NT2/D1 (cell line): ENCODE measurements at regions not wholly inside any gene's neighbourhood (a gene's known extent, or its start where the extent isn't known, plus 50 kb on each side); places are given as distances from the start of the nearest gene placed in this dataset.

Experiments
- DNase-seq: peaks from one replicate; pipeline ENCODE4 v3.0.0-alpha.2; 2011; ENCODE audit warnings: low read depth, low spot score
- H3K27me3 ChIP-seq: 2 replicates; pipeline ENCODE4 v1.6.0; 2011; ENCODE audit warnings: mild to moderate bottlenecking; ENCODE audit not compliant: insufficient read length, insufficient read depth
- H3K36me3 ChIP-seq: 2 replicates; pipeline ENCODE4 v1.6.1; 2011; ENCODE audit warnings: mild to moderate bottlenecking, low read length, mixed read lengths; ENCODE audit not compliant: insufficient read depth, insufficient read length
- H3K4me1 ChIP-seq: 2 replicates; pipeline ENCODE4 v1.5.1; 2011; ENCODE audit not compliant: insufficient read depth, insufficient read length
- H3K4me3 ChIP-seq: 2 replicates; pipeline ENCODE4 v1.5.1; 2011; ENCODE audit warnings: low read depth; ENCODE audit not compliant: insufficient read length
- H3K9ac ChIP-seq: 2 replicates; pipeline ENCODE4 v1.6.0; 2011; ENCODE audit warnings: low read depth; ENCODE audit not compliant: insufficient read length
- H3K9me3 ChIP-seq: 2 replicates; pipeline ENCODE4 v1.5.1; 2011; ENCODE audit warnings: mild to moderate bottlenecking, low read length; ENCODE audit not compliant: insufficient read depth
- SUZ12 ChIP-seq: IDR thresholded peaks from 2 replicates; pipeline ENCODE4 v1.6.1; 2011; ENCODE audit not compliant: insufficient read length, insufficient read depth; ENCODE audit errors: extremely low read depth
- YY1 ChIP-seq: IDR thresholded peaks from 2 replicates; pipeline ENCODE4 v1.6.1; 2011; ENCODE audit not compliant: insufficient read length, insufficient read depth
- ZNF274 ChIP-seq: IDR thresholded peaks from 2 replicates; pipeline ENCODE4 v1.6.1; 2011; ENCODE audit warnings: mild to moderate bottlenecking, low read depth, low read length

DNA sequence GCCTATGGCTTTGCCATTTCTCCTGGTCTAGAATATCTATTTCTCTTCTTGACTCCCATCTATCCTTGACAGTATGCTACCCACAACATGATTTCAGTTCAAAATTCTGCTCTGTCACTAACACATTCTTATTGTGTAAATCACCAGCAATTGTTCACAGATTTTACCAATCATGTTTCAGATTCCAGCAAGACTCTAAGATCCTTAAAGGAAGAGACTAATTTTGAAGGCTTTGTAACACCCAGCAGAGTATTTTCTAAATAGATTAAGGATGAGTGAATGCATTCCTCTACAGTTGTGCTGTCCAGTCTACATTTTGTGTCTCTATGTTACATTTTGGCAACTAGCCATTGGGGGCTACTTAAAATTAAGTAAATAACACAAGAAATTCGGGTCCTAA is 921.5 kb downstream of the NLGN4Y start:
- H3K9me3 ChIP-seq = no peaks in the 10 kb centered on the region
- TF ChIP-seq ZNF274 (no peak), YY1 (no peak), SUZ12 (no peak)
- DNase-seq = no peak

GRCh38 chrY:15446861-15447260 is 922.5 kb downstream of the NLGN4Y start:
- no peak for TF ChIP-seq ZNF274
- TF ChIP-seq YY1 = no peak
- DNase-seq = no peak
- no peaks in the 10 kb centered on the region for H3K27me3 ChIP-seq

More for the DNA sequence above, 921.5 kb downstream of the NLGN4Y start:
- no peak overlapping the region for H3K9ac ChIP-seq
- H3K4me3 ChIP-seq = no peak overlapping the region
- H3K36me3 ChIP-seq = no peaks in the 10 kb centered on the region
- no peaks in the 10 kb centered on the region for H3K27me3 ChIP-seq
- no peaks in the 10 kb centered on the region for H3K4me1 ChIP-seq

GRCh38 chrY:15447959-15448358 is 923.6 kb downstream of the NLGN4Y start:
- Histone ChIP-seq H3K36me3 (no peaks in the 10 kb centered on the region), H3K4me3 (no peak overlapping the region), H3K27me3 (no peaks in the 10 kb centered on the region), H3K4me1 (no peaks in the 10 kb centered on the region), H3K9ac (no peak overlapping the region), H3K9me3 (no peaks in the 10 kb centered on the region)
- DNase-seq = no peak
- TF ChIP-seq SUZ12 (no peak), ZNF274 (no peak), YY1 (no peak)

More at GRCh38 chrY:15446861-15447260, 922.5 kb downstream of the NLGN4Y start:
- H3K36me3 ChIP-seq = no peaks in the 10 kb centered on the region
- H3K4me1 ChIP-seq = no peaks in the 10 kb centered on the region
- no peak overlapping the region for H3K4me3 ChIP-seq
- H3K9me3 ChIP-seq = no peaks in the 10 kb centered on the region
- H3K9ac ChIP-seq = no peak overlapping the region

- Histone ChIP-seq H3K4me1 (no peaks in the 10 kb centered on the region), H3K9me3 (no peaks in the 10 kb centered on the region), H3K4me3 (no peak overlapping the region), H3K9ac (no peak overlapping the region), H3K27me3 (no peaks in the 10 kb centered on the region), H3K36me3 (no peaks in the 10 kb centered on the region)
- DNase-seq = no peak
- TF ChIP-seq YY1 (no peak), SUZ12 (no peak), ZNF274 (no peak)
Measured at GRCh38 chrY:15455133-15455937, 931.0 kb downstream of the NLGN4Y start.

DNA sequence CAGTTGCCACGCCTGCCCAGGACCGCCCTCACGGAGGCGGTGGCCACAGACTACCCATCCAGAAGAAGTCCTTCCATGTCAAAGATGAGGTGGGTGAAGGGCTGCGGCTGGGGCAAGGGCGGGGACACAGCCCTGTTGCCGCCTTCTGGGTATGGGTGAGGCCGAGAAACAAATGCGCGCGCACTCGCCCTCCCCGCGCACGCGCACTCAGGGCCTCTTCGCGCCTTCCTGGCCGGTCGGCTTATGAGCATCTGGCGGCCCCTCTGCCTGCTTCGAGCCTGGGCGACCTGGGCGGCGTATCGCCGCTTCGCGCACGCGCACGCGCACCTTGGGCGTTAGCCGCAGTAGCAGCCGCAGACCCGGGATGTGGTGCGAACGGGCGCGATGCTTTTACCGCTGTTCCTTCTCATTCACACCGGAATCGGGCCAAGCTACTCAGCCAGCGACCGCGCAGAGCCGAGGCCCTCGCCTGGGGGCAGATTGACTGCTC is 931.7 kb downstream of the NLGN4Y start:
- TF ChIP-seq YY1 (no peak), SUZ12 (no peak), ZNF274 (no peak)
- H3K27me3 ChIP-seq = no peaks in the 10 kb centered on the region
- H3K4me1 ChIP-seq = no peaks in the 10 kb centered on the region
- H3K9ac ChIP-seq = no peak overlapping the region
- H3K36me3 ChIP-seq = no peaks in the 10 kb centered on the region
- no peaks in the 10 kb centered on the region for H3K9me3 ChIP-seq
- DNase-seq = no peak
- no peak overlapping the region for H3K4me3 ChIP-seq

GRCh38 chrY:15456491-15456890 is 932.2 kb downstream of the NLGN4Y start:
- no peak overlapping the region for H3K9ac ChIP-seq
- H3K4me3 ChIP-seq = no peak overlapping the region

GRCh38 chrY:15457682-15458081 is 933.4 kb downstream of the NLGN4Y start:
- H3K4me3 ChIP-seq = no peak overlapping the region
- H3K27me3 ChIP-seq = no peaks in the 10 kb centered on the region
- no peaks in the 10 kb centered on the region for H3K9me3 ChIP-seq
- DNase-seq = no peak
- no peak overlapping the region for H3K9ac ChIP-seq
- no peaks in the 10 kb centered on the region for H3K36me3 ChIP-seq
- H3K4me1 ChIP-seq = no peaks in the 10 kb centered on the region
- TF ChIP-seq ZNF274 = no peak
- TF ChIP-seq SUZ12 = no peak
- no peak for TF ChIP-seq YY1

More at GRCh38 chrY:15456491-15456890, 932.2 kb downstream of the NLGN4Y start:
- no peak for DNase-seq
- no peaks in the 10 kb centered on the region for H3K27me3 ChIP-seq
- no peaks in the 10 kb centered on the region for H3K4me1 ChIP-seq
- no peaks in the 10 kb centered on the region for H3K36me3 ChIP-seq
- no peaks in the 10 kb centered on the region for H3K9me3 ChIP-seq
- TF ChIP-seq SUZ12 (no peak), ZNF274 (no peak), YY1 (no peak)
